ENCODE measurements at regions not wholly inside any gene's neighbourhood (a gene's known extent, or its start where the extent isn't known, plus 50 kb on each side); places are given as distances from the start of the nearest gene placed in this dataset.

DNA sequence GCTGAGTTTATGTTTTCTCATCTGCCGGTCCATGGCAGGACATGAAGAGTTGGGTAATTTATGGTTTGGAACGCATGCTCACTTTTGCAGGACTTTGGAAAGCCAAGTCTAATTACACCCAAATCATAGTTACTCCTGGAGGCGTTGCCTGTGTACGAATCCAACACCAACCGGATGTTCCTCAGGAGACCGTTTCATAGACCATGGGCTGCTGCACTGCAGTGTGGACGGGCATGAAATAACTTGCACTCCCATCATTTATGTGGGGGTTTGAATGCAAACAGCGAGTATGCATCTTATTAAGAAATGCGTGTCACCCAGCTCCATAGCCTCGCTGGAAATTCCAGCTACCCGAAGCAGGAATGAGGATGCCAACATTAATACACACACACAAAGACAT lies 96.1 kb upstream of the IRX2 start:
- WGBS (ENCODE audit: insufficient coverage), result 82% methylated on average over 2 of the region's 11 CpGs
- Mint-ChIP-seq H3K4me3 (no peak overlapping the region), H3K4me1 (no peaks in the 10 kb centered on the region), H3K27me3 (ENCODE audit: low read depth in 3 of 3) (peaks cover 0 to 2% (median 2%) of the 10 kb centered on the region in 3 donors), H3K9me3 (peaks cover 0 to 6% (median 0%) of the 10 kb centered on the region in 7 donors), H3K27ac (no peak overlapping the region), H3K36me3 (no peaks in the 10 kb centered on the region)
- no peak overlapping the region for H3K9ac ChIP-seq (ENCODE audit: insufficient read depth, low read length, poor library complexity, severe bottlenecking)
- H3K4me3 ChIP-seq (replicated peaks in 1 of 3; ENCODE audit: low read depth in 2 of 3, low read length in 3 of 3), result no peak overlapping the region
- no peaks in the 10 kb centered on the region for H3K36me3 ChIP-seq (replicated peaks in 1 of 2; ENCODE audit: control insufficient read depth in 1 of 2, insufficient read depth in 2 of 2, low read length in 2 of 2)
- H3K27ac ChIP-seq (ENCODE audit: low read depth in 1 of 2, low read length in 2 of 2), result no peak overlapping the region
- peaks cover 0 to 4% of the 10 kb centered on the region in 2 donors for H3K9me3 ChIP-seq (replicated peaks in 1 of 2; ENCODE audit: control insufficient read depth in 1 of 2, insufficient read depth in 1 of 2, low read length in 2 of 2)
- no peaks in the 10 kb centered on the region for H3K79me2 ChIP-seq (ENCODE audit: insufficient read depth, low read length)
- no peak overlapping the region for H3K4me2 ChIP-seq (replicated peaks; ENCODE audit: extremely low read depth, low read length, poor library complexity, severe bottlenecking)
- no peaks in the 10 kb centered on the region for H3K4me1 ChIP-seq (ENCODE audit: control insufficient read depth in 1 of 2, insufficient read depth in 2 of 2, low read length in 2 of 2)
- no peaks in the 10 kb centered on the region for H3K27me3 ChIP-seq (ENCODE audit: control insufficient read depth in 2 of 2, insufficient read depth in 2 of 2, low read length in 2 of 2)
- no peak for DNase-seq
- TF ChIP-seq, protein P1, sequence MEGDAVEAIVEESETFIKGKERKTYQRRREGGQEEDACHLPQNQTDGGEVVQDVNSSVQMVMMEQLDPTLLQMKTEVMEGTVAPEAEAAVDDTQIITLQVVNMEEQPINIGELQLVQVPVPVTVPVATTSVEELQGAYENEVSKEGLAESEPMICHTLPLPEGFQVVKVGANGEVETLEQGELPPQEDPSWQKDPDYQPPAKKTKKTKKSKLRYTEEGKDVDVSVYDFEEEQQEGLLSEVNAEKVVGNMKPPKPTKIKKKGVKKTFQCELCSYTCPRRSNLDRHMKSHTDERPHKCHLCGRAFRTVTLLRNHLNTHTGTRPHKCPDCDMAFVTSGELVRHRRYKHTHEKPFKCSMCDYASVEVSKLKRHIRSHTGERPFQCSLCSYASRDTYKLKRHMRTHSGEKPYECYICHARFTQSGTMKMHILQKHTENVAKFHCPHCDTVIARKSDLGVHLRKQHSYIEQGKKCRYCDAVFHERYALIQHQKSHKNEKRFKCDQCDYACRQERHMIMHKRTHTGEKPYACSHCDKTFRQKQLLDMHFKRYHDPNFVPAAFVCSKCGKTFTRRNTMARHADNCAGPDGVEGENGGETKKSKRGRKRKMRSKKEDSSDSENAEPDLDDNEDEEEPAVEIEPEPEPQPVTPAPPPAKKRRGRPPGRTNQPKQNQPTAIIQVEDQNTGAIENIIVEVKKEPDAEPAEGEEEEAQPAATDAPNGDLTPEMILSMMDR (IDR thresholded peaks at IDR 0.05), result no peak
- H4K20me1 ChIP-seq (ENCODE audit: insufficient read depth, low read length), result no peaks in the 10 kb centered on the region
- no peak overlapping the region for H2AFZ ChIP-seq (ENCODE audit: insufficient read depth, low read depth, low read length, poor library complexity, severe bottlenecking)
- intact Hi-C loops (cut with micrococcal nuclease), result no loop called here

DNA sequence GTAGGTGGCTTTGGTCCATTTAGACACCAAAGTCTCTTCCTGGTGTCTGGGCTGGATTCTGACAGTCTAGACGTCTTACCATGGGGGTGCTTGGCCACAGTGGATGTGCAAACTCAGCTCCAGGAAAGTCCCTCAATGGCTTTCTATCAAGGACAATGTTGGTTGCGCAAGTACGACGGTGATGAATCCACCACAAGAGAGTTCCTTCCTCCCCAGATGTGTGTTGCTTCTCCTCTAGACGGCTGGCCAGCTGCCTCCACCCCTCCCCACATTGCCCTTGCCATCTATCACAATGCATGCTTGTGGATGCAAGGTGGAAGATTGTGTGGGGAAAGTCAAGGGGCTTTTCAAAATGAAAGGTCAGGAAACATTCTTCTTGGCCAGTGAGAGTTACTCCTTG lies 89.7 kb upstream of the IRX2 start:
- H3K4me1 ChIP-seq (ENCODE audit: control insufficient read depth in 1 of 2, insufficient read depth in 2 of 2, low read length in 2 of 2), result no peaks in the 10 kb centered on the region
- no peak overlapping the region for H2AFZ ChIP-seq (ENCODE audit: insufficient read depth, low read depth, low read length, poor library complexity, severe bottlenecking)
- Mint-ChIP-seq H3K4me1 (no peaks in the 10 kb centered on the region), H3K27ac (no peak overlapping the region), H3K27me3 (ENCODE audit: low read depth in 3 of 3) (peaks cover 0 to 2% (median 0%) of the 10 kb centered on the region in 3 donors), H3K4me3 (no peak overlapping the region), H3K9me3 (peaks cover under 1 to 39% (median 10%) of the 10 kb centered on the region in 7 donors), H3K36me3 (no peaks in the 10 kb centered on the region)
- intact Hi-C loops (cut with micrococcal nuclease), result no loop called here
- TF ChIP-seq, protein P1 (IDR thresholded peaks at IDR 0.05), result no peak
- H3K36me3 ChIP-seq (replicated peaks in 1 of 2; ENCODE audit: control insufficient read depth in 1 of 2, insufficient read depth in 2 of 2, low read length in 2 of 2), result no peaks in the 10 kb centered on the region
- whole genome bisulfite sequencing (ENCODE audit: insufficient coverage), result 45% methylated on average over 2 of the region's 5 CpGs
- H3K4me3 ChIP-seq (replicated peaks in 1 of 3; ENCODE audit: low read depth in 2 of 3, low read length in 3 of 3), result no peak overlapping the region
- DNase-seq, result no peak
- no peaks in the 10 kb centered on the region for H3K79me2 ChIP-seq (ENCODE audit: insufficient read depth, low read length)
- peaks cover 22 to 30% of the 10 kb centered on the region in 2 donors for H3K9me3 ChIP-seq (replicated peaks in 1 of 2; ENCODE audit: control insufficient read depth in 1 of 2, insufficient read depth in 1 of 2, low read length in 2 of 2)
- H3K27me3 ChIP-seq (ENCODE audit: control insufficient read depth in 2 of 2, insufficient read depth in 2 of 2, low read length in 2 of 2), result no peaks in the 10 kb centered on the region
- no peak overlapping the region for H3K9ac ChIP-seq (ENCODE audit: insufficient read depth, low read length, poor library complexity, severe bottlenecking)
- no peak overlapping the region for H3K4me2 ChIP-seq (replicated peaks; ENCODE audit: extremely low read depth, low read length, poor library complexity, severe bottlenecking)
- no peaks in the 10 kb centered on the region for H4K20me1 ChIP-seq (ENCODE audit: insufficient read depth, low read length)
- H3K27ac ChIP-seq (ENCODE audit: low read depth in 1 of 2, low read length in 2 of 2), result no peak overlapping the region
